GM08714 (cell line): ENCODE measurements at regions not wholly inside any gene's neighbourhood (a gene's known extent, or its start where the extent isn't known, plus 50 kb on each side); places are given as distances from the start of the nearest gene placed in this dataset.
"Not testable (repeated sequence)": the region's sequence is repeated elsewhere in the genome, so short reads cannot be mapped to it uniquely, and the experiment has no call there.

Experiments
- H3K4me3 ChIP-seq: fragments of 200-500 bp; sonication (Bioruptor generic); 2 replicates; pipeline ENCODE4 v1.5.1; 2014; ENCODE audit warnings: mild to moderate bottlenecking, low read length, inconsistent platforms
- ZNF274 ChIP-seq: IDR thresholded peaks from 2 replicates; pipeline ENCODE4 v1.6.1; 2012; ENCODE audit warnings: mild to moderate bottlenecking, low read depth, low read length

- no peak for TF ChIP-seq ZNF274
- no peak overlapping the region for H3K4me3 ChIP-seq
Observed at GRCh38 chr12:60196366-60196765, 600.5 kb downstream of the SLC16A7 start.

GRCh38 chr12:60197589-60197988 lies 601.8 kb downstream of the SLC16A7 start:
- H3K4me3 ChIP-seq, result no peak overlapping the region
- TF ChIP-seq ZNF274, result no peak

- no peak for TF ChIP-seq ZNF274
- H3K4me3 ChIP-seq, result no peak overlapping the region
Observed at GRCh38 chr12:60201891-60202290, 606.1 kb downstream of the SLC16A7 start.

DNA sequence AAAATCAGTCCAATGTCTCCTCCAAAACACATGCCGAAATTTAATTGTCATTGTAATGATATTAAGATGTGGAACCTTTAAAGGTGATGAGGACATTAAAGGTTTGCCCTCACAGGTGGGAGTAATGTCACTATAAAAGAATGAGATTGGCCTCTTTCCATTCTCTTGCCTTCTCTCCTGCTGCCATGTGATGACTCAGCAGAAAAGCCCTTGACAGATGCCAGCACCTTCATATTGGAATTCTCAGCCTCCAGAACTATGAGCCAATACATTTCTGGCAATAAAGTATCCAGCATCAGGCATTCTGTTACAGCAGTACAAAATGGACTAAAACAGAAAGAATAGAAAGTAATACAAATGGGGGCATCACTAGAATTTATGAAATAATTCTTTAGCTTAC lies 609.7 kb downstream of the SLC16A7 start:
- H3K4me3 ChIP-seq, result no peak overlapping the region
- no peak for TF ChIP-seq ZNF274

- no peak overlapping the region for H3K4me3 ChIP-seq
- no peak for TF ChIP-seq ZNF274
Observed at GRCh38 chr12:60209521-60209920, 613.7 kb downstream of the SLC16A7 start.

GRCh38 chr12:60209933-60210332 lies 614.1 kb downstream of the SLC16A7 start:
- H3K4me3 ChIP-seq, result no peak overlapping the region
- TF ChIP-seq ZNF274, result no peak

DNA sequence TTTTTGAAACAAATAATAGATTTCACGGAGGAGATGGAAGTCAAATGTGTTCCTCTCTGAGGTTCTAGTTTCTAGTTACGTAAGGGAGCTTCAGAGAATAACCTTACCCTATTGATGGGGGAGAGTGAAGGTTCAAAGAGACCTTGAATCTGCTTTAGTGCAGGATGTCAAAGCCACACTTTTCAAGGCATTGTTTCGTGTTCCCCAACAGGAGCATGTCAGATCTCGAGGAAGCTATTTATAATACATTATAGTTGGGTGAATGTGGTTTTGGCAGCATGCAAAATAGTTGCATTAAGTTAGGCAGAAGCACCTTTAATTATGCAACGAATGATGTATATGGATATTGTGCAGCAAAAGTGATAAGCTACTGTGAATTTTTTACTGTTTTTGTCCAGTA lies 614.9 kb downstream of the SLC16A7 start:
- no peak for TF ChIP-seq ZNF274
- H3K4me3 ChIP-seq, result no peak overlapping the region

DNA sequence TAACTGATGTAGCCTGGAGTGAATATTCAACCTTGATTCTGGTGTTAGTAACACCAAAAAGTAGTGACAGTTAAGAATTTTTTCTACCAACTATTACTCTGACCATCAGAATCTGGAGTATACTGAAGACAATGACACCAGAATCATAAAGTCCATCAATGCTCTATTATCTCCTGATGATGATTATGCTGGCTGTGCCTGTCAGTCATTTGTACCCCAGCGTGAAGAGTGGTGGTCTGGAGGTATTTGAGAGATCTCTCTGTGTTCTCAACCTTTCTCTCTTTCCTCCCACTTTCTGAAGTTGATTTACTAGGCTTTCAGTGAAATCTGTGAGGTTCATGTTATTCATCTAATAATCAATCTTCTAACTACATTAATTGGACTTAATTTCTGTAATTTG lies 615.4 kb downstream of the SLC16A7 start:
- TF ChIP-seq ZNF274, result no peak
- H3K4me3 ChIP-seq, result no peak overlapping the region

GRCh38 chr12:60212159-60213000 lies 616.6 kb downstream of the SLC16A7 start:
- TF ChIP-seq ZNF274, result no peak
- H3K4me3 ChIP-seq, result no peak overlapping the region

DNA sequence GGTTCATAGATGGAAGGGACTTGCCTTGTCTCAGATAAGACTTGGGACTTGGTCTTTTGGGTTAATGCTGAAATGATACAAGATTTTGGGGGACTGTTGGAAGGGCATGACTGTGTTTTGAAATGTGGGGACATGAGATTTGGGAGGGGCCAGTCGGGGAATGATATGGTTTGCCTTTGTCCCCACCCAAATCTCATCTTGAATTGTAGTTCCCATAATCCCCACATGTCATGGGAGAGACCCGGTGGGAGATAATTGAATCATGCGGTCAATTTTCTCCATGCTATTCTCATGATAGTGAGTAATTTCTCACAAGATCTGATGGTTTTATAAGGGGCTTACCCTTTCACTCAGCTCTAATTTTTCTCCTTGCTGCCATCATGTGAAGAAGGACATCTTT lies 617.4 kb downstream of the SLC16A7 start:
- H3K4me3 ChIP-seq, result not testable (repeated sequence)

- no peak for TF ChIP-seq ZNF274
- H3K4me3 ChIP-seq, result no peak overlapping the region
Observed at GRCh38 chr12:60216226-60216625, 620.4 kb downstream of the SLC16A7 start.

- H3K4me3 ChIP-seq, result no peak overlapping the region
- TF ChIP-seq ZNF274, result no peak
Observed at GRCh38 chr12:60223242-60223641, 627.4 kb downstream of the SLC16A7 start.

DNA sequence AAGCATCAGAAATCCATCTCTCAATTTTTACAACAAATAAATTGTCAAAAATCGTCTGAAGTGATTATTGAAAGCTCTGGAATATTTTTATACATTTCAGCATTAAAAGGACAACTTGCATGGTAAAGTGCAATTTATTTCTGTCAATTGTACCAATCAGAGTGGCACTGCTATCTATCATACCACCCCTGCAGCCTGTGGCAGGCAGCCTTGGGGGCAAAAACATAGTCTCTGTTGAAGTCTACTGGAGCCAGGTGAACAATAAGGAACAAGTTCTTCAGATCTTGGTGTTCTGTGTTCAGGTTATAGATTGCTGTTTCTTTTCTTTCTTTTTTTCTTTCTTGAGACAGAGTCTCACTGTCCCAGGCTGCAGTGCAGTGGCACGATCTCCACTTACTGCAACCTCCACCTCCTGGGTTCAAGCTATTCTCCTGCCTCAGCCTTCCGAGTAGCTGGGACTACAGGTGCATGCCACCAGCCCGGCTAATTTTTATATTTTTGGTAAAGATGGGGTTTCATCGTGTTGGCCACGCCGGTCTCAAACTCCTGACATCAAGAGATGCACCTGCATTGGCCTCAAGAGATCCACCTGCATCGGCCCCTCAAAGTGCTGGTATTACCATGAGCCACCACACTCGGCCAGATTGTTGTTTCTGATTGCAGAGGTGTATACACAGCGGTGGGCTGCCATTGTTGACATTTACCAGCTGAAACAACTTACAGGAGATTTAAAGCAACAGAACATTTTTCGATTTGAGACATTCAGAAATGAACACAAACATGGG lies 629.6 kb downstream of the SLC16A7 start:
- H3K4me3 ChIP-seq, result no peak overlapping the region
- no peak for TF ChIP-seq ZNF274

DNA sequence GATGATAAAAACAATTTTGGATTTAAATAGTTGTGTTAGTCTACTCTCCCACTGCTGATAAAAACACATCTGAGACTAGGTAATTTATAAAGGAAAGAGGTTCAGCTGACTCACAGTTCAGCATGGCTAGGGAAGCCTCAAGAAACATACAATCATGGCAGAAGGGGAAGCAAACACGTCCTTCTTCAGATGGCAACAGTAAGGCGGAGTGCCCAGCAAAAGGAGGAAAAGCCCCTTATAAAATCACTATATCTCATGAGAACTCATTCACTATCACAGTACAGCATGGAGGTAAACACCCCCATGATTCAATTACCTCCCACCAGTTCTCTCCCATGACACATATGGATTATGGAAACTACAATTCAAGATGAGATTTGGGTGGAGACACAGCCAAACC lies 632.1 kb downstream of the SLC16A7 start:
- TF ChIP-seq ZNF274, result no peak
- H3K4me3 ChIP-seq, result no peak overlapping the region

GRCh38 chr12:60230056-60230455 lies 634.2 kb downstream of the SLC16A7 start:
- no peak for TF ChIP-seq ZNF274

More at GRCh38 chr12:60230056-60230455, 634.2 kb downstream of the SLC16A7 start:
- H3K4me3 ChIP-seq, result no peak overlapping the region
